Effector memory CD4-positive, alpha-beta T cell (primary cell): ENCODE measurements at regions not wholly inside any gene's neighbourhood (a gene's known extent, or its start where the extent isn't known, plus 50 kb on each side); places are given as distances from the start of the nearest gene placed in this dataset.

Source experiments
- DNase-seq, 3 donors: peaks; one replicate each; pipeline ENCODE4 v3.0.0-alpha.2; 2020
- H3K27ac ChIP-seq: 2 replicates; pipeline ENCODE4 v1.7.0; 2013; ENCODE audit warnings: mild to moderate bottlenecking, low read length, moderate library complexity; ENCODE audit not compliant: insufficient read depth, poor library complexity, severe bottlenecking
- H3K27me3 ChIP-seq: replicated peaks from 2 replicates; pipeline ENCODE4 v1.7.0; 2013; ENCODE audit warnings: mild to moderate bottlenecking, low read length; ENCODE audit not compliant: insufficient read depth, control insufficient read depth, poor library complexity, severe bottlenecking
- H3K36me3 ChIP-seq: 2 replicates; pipeline ENCODE4 v1.7.0; 2013; ENCODE audit warnings: mild to moderate bottlenecking, low read length, moderate library complexity; ENCODE audit not compliant: control insufficient read depth, insufficient read depth
- H3K4me1 ChIP-seq: 2 replicates; pipeline ENCODE4 v1.7.0; 2013; ENCODE audit warnings: low read length, mild to moderate bottlenecking; ENCODE audit not compliant: control insufficient read depth, insufficient read depth, poor library complexity, severe bottlenecking
- H3K4me3 ChIP-seq: 2 replicates; pipeline ENCODE4 v1.7.0; 2013; ENCODE audit warnings: low read length, low read depth, mild to moderate bottlenecking; ENCODE audit not compliant: insufficient read depth, poor library complexity, severe bottlenecking
- H3K9me3 ChIP-seq: 2 replicates; pipeline ENCODE4 v1.7.0; 2013; ENCODE audit warnings: mild to moderate bottlenecking, low read length, moderate library complexity; ENCODE audit not compliant: control insufficient read depth

GRCh38 chr1:76003946-76004345 lies 70.6 kb upstream of the ST6GALNAC3 start:
- Histone ChIP-seq H3K27ac (no peak overlapping the region), H3K9me3 (no peaks in the 10 kb centered on the region), H3K4me1 (no peaks in the 10 kb centered on the region), H3K36me3 (no peaks in the 10 kb centered on the region), H3K27me3 (no peaks in the 10 kb centered on the region), H3K4me3 (no peak overlapping the region)
- no peak for DNase-seq

GRCh38 chr1:76005765-76006164 lies 68.8 kb upstream of the ST6GALNAC3 start:
- Histone ChIP-seq H3K27me3 (no peaks in the 10 kb centered on the region), H3K4me3 (no peak overlapping the region), H3K4me1 (no peaks in the 10 kb centered on the region), H3K27ac (no peak overlapping the region), H3K9me3 (no peaks in the 10 kb centered on the region), H3K36me3 (no peaks in the 10 kb centered on the region)
- no peak for DNase-seq

- no peak for DNase-seq
Measured at GRCh38 chr1:76006234-76006633, 68.3 kb upstream of the ST6GALNAC3 start.

GRCh38 chr1:76010802-76011201 lies 63.7 kb upstream of the ST6GALNAC3 start:
- no peaks in the 10 kb centered on the region for H3K9me3 ChIP-seq
- no peak overlapping the region for H3K4me3 ChIP-seq
- no peak overlapping the region for H3K27ac ChIP-seq
- H3K4me1 ChIP-seq: no peaks in the 10 kb centered on the region
- no peak for DNase-seq
- H3K27me3 ChIP-seq: no peaks in the 10 kb centered on the region
- H3K36me3 ChIP-seq: no peaks in the 10 kb centered on the region

More at GRCh38 chr1:76006234-76006633, 68.3 kb upstream of the ST6GALNAC3 start:
- no peak overlapping the region for H3K27ac ChIP-seq
- H3K36me3 ChIP-seq: no peaks in the 10 kb centered on the region
- no peak overlapping the region for H3K4me3 ChIP-seq
- H3K9me3 ChIP-seq: no peaks in the 10 kb centered on the region
- no peaks in the 10 kb centered on the region for H3K4me1 ChIP-seq
- no peaks in the 10 kb centered on the region for H3K27me3 ChIP-seq

GRCh38 chr1:76012341-76013205 lies 62.0 kb upstream of the ST6GALNAC3 start:
- no peak overlapping the region for H3K4me3 ChIP-seq
- H3K27me3 ChIP-seq: no peaks in the 10 kb centered on the region
- H3K27ac ChIP-seq: no peak overlapping the region
- no peaks in the 10 kb centered on the region for H3K9me3 ChIP-seq
- H3K36me3 ChIP-seq: no peaks in the 10 kb centered on the region
- DNase-seq: no peak
- no peaks in the 10 kb centered on the region for H3K4me1 ChIP-seq

- Histone ChIP-seq H3K27me3 (no peaks in the 10 kb centered on the region), H3K4me1 (no peaks in the 10 kb centered on the region), H3K9me3 (no peaks in the 10 kb centered on the region), H3K36me3 (no peaks in the 10 kb centered on the region), H3K4me3 (no peak overlapping the region), H3K27ac (no peak overlapping the region)
- DNase-seq: no peak
Measured at GRCh38 chr1:76013206-76013581, 61.4 kb upstream of the ST6GALNAC3 start.

GRCh38 chr1:76015478-76016103 lies 59.0 kb upstream of the ST6GALNAC3 start:
- no peaks in the 10 kb centered on the region for H3K36me3 ChIP-seq
- no peak overlapping the region for H3K4me3 ChIP-seq
- no peak for DNase-seq
- H3K27me3 ChIP-seq: no peaks in the 10 kb centered on the region
- no peak overlapping the region for H3K27ac ChIP-seq
- H3K4me1 ChIP-seq: no peaks in the 10 kb centered on the region
- H3K9me3 ChIP-seq: no peaks in the 10 kb centered on the region

- no peaks in the 10 kb centered on the region for H3K4me1 ChIP-seq
- H3K36me3 ChIP-seq: no peaks in the 10 kb centered on the region
- no peak for DNase-seq
- H3K27ac ChIP-seq: no peak overlapping the region
- H3K27me3 ChIP-seq: no peaks in the 10 kb centered on the region
- no peak overlapping the region for H3K4me3 ChIP-seq
- no peaks in the 10 kb centered on the region for H3K9me3 ChIP-seq
Measured at GRCh38 chr1:76018045-76018444, 56.5 kb upstream of the ST6GALNAC3 start.

- H3K27ac ChIP-seq: no peak overlapping the region
- DNase-seq: no peak
- H3K4me3 ChIP-seq: no peak overlapping the region
- H3K36me3 ChIP-seq: no peaks in the 10 kb centered on the region
- H3K27me3 ChIP-seq: no peaks in the 10 kb centered on the region
- no peaks in the 10 kb centered on the region for H3K9me3 ChIP-seq
- H3K4me1 ChIP-seq: no peaks in the 10 kb centered on the region
Measured at GRCh38 chr1:76021846-76022245, 52.7 kb upstream of the ST6GALNAC3 start.

- Histone ChIP-seq H3K27me3 (no peaks in the 10 kb centered on the region), H3K4me3 (no peak overlapping the region), H3K4me1 (no peaks in the 10 kb centered on the region), H3K9me3 (no peaks in the 10 kb centered on the region), H3K36me3 (no peaks in the 10 kb centered on the region), H3K27ac (no peak overlapping the region)
- no peak for DNase-seq
Measured at GRCh38 chr1:76023669-76024435, 50.7 kb upstream of the ST6GALNAC3 start.
